ENCODE measurements at regions not wholly inside any gene's neighbourhood (a gene's known extent, or its start where the extent isn't known, plus 50 kb on each side); places are given as distances from the start of the nearest gene placed in this dataset.

DNA sequence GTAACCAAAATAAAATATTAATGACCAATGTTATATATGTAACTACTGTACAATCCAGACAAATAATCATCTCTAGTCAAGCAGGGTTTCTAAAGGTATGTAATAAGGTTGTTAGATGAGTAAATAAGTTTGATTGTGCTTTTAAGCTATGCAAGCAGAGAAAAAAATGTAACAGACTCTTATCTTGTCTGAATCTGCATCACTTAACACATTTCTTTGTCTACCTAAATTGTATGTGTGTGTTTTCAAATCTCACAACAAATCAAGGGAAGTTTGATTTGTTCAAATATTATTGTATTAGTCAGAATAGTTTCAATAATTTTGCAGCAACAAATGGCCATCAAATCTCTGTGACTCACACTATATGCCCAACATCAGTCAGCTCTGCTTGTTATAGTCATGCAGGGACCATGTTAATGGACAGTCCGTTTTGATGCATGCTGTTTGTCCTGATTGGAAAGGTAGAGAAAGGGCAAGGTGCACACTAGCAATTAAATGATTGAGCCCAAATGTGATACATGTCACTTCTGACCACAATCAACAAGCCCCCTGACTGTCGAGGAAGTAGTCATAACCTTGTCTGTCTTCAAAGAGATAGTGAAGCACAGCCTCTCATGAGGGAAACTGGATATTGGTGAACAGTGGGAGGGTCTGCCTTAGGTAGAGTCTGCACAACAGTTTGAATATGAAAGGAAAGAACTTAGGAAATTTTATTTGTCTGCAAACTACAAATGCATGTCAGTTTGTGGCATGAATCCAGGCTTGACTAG, 349.4 kb upstream of the SATB1 start:
- no peak for DNase-seq (ENCODE audit: low spot score)

DNA sequence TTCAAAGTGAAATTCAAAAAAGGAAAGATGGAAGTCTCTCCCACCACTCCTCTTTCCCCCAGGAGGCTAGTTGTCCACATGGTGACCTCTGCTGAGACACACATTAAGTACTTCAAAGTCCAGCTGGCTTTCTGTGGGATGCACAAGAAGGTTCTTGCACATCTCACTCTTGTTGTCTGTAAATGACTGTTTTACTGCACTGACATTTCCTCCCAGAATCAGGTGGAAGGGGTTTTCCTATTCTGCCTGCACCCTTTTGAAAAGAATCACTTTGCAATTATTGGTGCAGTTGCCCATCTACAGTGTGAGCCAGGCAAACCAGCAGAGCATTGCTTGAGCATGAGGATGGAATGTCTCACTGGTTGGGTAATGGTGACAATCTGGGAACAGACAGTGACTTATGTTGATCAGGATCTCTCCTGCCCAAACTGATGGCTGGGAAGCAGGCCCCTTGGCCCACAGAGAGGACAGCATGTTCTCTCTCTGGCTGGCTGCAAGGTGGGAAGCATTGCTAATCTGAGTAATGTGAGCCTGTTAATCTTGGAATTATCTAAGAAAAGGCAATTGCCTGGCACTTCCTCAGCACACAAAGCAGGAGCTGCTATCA, 347.7 kb upstream of the SATB1 start:
- DNase-seq (ENCODE audit: low spot score): no peak

DNA sequence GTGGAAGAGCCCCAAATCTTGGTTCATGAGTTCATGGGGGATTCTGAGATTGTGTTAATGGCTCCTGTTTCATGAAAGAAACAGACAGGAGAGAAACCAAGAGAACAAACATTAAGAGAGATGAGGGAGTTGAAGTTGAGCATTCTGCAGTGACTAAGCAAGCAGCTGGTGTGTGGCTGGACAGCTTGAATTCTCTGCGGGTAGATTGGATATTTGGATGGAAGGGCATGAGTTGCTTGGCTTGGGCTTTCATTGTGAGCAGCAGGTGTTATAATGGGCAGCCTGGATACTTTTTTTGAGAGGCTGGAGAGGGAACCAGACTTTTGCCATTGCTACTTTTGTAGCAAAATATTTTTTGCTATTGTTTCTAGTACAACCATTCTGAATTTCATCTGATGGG, 346.8 kb upstream of the SATB1 start:
- DNase-seq (ENCODE audit: low spot score): no peak

DNA sequence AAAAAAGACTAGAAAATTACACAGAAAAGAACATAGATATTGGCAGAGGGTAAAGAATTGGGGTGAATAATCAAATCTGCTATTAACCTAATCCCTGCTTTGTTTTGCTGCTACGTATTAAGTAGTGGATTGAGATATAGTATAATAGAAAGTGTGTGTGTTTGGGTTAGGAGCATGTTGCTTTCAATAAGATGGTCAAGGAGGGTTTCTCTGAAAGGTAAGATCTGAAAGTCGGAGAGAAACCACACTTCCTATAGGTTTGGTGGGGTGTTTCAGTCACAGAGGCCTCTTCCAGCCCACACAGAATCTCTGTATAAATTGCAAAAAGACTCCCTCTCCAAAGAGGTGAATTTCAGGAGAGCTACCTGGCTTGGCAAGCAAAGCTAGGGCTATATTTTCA, 345.7 kb upstream of the SATB1 start:
- DNase-seq (ENCODE audit: low spot score): no peak

GRCh38 chr3:18767756-18768303, 342.7 kb upstream of the SATB1 start:
- no peak for DNase-seq (ENCODE audit: low spot score)

DNA sequence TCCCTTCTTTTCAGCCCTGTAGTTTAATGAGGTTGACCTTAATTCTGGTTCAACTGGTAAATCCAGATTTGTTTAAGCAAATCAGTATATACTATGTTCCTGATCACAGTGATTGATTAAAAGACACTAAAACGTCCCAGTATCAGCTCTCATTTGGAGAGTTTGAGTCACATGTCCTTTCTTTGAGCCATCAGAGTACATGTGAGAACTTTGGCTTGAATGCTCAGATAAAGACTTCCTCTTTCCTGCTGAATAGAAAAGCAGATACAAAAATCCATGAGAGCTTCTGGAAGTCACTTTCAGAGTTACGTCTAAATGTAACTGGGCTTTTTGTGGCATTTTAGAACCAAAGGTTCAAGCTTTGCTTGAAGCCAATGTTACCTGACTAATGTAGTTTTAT, 341.8 kb upstream of the SATB1 start:
- no peak for DNase-seq (ENCODE audit: low spot score)

GRCh38 chr3:18765662-18766061, 340.5 kb upstream of the SATB1 start:
- DNase-seq (ENCODE audit: low spot score): no peak

DNA sequence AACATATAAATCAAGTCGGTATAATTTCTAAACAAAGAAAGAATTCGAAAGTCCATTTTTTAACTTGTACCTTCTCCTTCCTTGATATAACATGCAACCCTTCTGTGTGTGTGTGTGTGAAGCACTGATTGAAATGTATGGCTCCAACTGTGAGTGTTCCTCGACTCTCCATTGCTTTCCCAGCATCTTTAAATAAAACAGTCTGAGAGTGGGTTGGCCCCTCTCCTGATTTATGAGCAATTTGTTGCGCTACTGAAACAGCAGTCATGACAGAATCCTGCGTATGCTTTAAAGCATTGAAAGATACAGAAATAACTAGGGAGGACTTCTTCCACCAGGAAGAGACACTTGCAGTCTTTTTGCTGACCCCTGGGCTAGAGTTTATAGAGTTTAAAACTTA, 340.0 kb upstream of the SATB1 start:
- no peak for DNase-seq (ENCODE audit: low spot score)

- DNase-seq (ENCODE audit: low spot score): no peak
Measured at GRCh38 chr3:18761530-18761929, 336.4 kb upstream of the SATB1 start.

- DNase-seq (ENCODE audit: low spot score): peak; percentile 66
Measured at GRCh38 chr3:18758047-18758704, 333.0 kb upstream of the SATB1 start.

DNA sequence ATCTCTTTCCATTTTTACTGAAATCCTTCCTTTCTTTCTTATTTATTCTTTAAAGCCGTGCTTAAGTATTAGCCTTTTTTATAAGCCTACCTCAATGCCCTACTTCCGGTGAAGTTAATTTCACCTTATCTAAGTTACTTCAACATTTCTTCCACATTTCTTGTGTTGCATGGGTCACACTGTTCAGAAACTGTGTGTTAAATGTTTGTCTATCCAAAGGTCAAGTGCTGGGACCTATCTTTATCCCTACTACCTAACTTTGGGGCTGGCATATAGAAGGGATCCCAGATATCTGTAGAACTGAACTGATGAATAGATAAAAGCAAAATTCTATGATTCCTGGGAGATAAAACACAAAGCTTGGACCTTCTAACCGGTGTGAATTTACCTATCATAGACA, 332.3 kb upstream of the SATB1 start:
- no peak for DNase-seq (ENCODE audit: low spot score)

DNA sequence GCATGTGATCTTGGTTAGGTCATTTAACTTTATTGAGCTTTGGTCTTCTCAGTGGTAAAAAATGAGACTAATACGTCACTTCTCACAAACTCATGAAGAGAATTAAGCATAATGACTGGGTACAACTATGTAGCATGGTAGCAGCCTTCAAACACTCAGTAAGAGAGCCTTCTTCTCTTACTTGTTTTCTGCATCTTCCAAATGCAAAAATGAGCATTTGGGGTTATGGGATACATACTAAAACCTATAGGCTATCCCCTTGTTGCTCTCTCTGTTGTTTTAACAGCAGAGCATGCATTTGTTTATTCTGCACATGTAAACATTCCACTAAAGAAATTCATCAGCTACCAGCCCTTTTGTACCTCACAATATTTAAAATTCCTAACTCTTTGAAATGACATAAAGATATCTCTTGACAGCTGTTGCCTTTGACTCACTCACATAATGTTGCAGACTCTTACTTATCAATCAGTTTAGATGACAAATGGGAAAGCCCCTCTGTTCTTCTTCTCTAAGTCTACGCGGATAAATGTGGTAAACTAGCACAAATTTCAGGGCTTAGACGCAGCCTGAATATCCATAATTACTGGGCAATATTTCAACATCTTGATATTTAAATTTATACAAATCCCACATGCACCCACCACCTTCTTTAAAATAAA, 327.3 kb upstream of the SATB1 start:
- DNase-seq (ENCODE audit: low spot score): no peak

DNA sequence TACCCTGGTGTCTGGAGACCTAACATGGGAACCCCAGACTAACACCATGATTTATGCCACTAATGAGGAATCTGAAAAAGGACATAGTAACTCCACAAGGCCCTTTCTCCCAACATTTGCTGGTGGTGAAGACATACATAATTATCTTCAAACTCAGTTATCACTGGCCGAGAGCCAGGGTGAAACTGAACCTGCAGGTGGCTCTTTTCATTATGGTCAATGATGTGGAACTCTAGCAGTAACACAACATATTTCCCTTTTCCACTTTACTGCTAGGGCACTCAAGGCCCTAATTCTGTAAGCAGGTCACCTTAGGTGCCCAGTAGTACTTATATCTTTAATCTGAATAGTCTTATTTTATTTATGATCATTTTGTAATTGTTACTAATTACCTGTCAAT, 326.4 kb upstream of the SATB1 start:
- no peak for DNase-seq (ENCODE audit: low spot score)

DNA sequence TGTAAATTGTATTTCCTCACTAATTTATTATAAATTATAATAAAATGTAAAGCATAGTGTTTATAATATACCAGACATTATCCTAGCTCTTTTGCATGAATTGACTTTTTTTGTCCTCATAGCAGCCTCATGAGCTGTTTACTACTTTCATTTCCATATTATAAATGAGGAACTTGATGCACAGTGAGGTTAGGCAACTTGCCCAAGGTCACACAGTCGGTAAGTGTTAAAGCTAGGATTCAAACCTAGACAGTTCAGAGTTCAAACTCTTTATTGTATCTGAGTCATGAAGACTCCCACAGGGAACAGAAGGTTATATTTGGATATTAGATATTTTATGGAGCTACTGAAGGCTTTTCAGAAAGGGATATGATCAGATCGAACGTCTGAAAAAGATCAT, 322.2 kb upstream of the SATB1 start:
- DNase-seq (ENCODE audit: low spot score): no peak

- no peak for DNase-seq (ENCODE audit: low spot score)
Measured at GRCh38 chr3:18745472-18745871, 320.3 kb upstream of the SATB1 start.

- no peak for DNase-seq (ENCODE audit: low spot score)
Measured at GRCh38 chr3:18744472-18744871, 319.3 kb upstream of the SATB1 start.

- DNase-seq (ENCODE audit: low spot score): no peak
Measured at GRCh38 chr3:18743761-18744160, 318.6 kb upstream of the SATB1 start.

DNA sequence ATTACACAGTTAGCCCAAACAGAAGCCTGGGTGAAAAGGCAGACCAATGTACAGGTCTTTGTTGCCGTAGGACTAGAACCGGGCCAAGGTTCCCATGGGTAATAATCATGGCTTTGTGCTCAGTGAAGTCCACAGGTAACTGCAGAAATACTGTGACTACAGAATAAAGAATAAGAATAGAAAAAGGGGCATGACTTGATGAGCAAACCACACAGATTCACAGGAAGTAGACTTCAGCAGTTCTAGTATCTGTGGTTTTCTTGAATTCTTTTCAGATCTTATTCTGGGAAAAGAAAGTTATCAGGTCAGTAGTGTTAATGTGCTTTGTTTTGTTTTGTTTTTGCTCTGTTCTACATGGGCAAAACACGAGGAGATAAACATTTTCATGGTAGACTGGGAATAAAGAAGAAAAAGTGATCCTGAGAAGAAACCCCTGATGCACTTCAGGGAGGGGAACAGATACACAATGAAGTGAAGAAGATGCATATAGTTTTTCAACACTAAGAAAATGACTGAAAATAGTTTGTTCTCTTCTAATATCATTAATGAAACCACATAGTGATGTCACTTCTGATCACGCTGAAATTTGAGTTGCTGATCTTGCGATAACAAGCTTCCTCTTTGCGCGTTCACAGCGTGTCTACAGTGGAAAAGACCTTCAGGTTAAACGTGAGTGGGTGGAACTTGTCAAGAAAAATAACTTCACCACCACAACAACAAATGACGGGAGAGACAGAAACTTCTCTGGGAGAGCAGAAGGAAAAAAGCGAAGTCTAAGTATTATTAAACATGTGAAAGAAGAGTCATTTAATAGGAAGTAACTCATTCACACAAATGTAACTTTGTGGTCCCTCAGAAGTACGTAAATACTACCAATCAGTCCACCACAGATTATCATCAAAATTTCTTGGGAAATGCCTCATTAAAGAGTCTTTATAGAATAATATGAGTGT, 315.8 kb upstream of the SATB1 start:
- DNase-seq (ENCODE audit: low spot score): no peak

GRCh38 chr3:18739099-18739433, 313.9 kb upstream of the SATB1 start:
- DNase-seq (ENCODE audit: low spot score): no peak

GRCh38 chr3:18738393-18739098, 313.4 kb upstream of the SATB1 start:
- no peak for DNase-seq (ENCODE audit: low spot score)

- no peak for DNase-seq (ENCODE audit: low spot score)
Measured at GRCh38 chr3:18735005-18735404, 309.9 kb upstream of the SATB1 start.
